Choroid plexus epithelial cell (primary cell): ENCODE measurements at regions not wholly inside any gene's neighbourhood (a gene's known extent, or its start where the extent isn't known, plus 50 kb on each side); places are given as distances from the start of the nearest gene placed in this dataset.
"Not testable (repeated sequence)": the region's sequence is repeated elsewhere in the genome, so short reads cannot be mapped to it uniquely, and the experiment has no call there.

ENCODE experiments used
- DNase-seq: peaks from one replicate; pipeline ENCODE4 v3.0.0-alpha.2; 2010; ENCODE audit warnings: low read depth
- H3K4me3 ChIP-seq: 2 replicates; pipeline ENCODE4 v1.5.1; 2011; ENCODE audit warnings: low read depth, mild to moderate bottlenecking, control low read depth, low read length, moderate library complexity
- CTCF ChIP-seq: conservative IDR thresholded peaks from 2 replicates; pipeline ENCODE4 v1.5.1; 2011; ENCODE audit warnings: low read depth, mild to moderate bottlenecking, control low read depth, inconsistent platforms, low read length, moderate library complexity

- no peak overlapping the region for H3K4me3 ChIP-seq
- no peak for TF ChIP-seq CTCF
- no peak for DNase-seq
Observed at GRCh38 chr16:51987519-51987918, 559.4 kb downstream of the TOX3 start.

GRCh38 chr16:51986717-51987116 lies 560.2 kb downstream of the TOX3 start:
- no peak overlapping the region for H3K4me3 ChIP-seq
- DNase-seq, result no peak
- no peak for TF ChIP-seq CTCF

GRCh38 chr16:51986301-51986700 lies 560.6 kb downstream of the TOX3 start:
- DNase-seq, result no peak
- no peak for TF ChIP-seq CTCF
- H3K4me3 ChIP-seq, result no peak overlapping the region

DNA sequence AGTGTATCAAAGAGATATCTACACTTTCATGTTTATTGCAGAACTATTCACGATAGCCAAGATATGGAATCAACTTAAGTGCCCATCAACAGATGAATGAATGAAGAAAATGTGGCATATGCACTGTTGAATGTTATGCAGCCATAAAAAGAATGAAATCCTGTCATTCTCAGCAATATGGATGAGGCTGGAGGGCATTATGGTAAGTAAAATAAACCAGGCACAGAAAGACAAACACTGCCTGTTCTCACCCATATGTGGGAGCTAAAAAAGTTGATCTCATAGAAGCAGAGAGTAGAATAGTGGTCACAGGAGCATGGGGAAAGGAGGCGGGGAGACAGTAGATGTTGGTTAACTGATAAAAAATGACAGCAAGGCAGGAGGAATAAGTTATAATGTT lies 561.8 kb downstream of the TOX3 start:
- no peak overlapping the region for H3K4me3 ChIP-seq
- no peak for DNase-seq
- TF ChIP-seq CTCF, result no peak

- no peak for TF ChIP-seq CTCF
- DNase-seq, result no peak
- no peak overlapping the region for H3K4me3 ChIP-seq
Observed at GRCh38 chr16:51984395-51984794, 562.5 kb downstream of the TOX3 start.

DNA sequence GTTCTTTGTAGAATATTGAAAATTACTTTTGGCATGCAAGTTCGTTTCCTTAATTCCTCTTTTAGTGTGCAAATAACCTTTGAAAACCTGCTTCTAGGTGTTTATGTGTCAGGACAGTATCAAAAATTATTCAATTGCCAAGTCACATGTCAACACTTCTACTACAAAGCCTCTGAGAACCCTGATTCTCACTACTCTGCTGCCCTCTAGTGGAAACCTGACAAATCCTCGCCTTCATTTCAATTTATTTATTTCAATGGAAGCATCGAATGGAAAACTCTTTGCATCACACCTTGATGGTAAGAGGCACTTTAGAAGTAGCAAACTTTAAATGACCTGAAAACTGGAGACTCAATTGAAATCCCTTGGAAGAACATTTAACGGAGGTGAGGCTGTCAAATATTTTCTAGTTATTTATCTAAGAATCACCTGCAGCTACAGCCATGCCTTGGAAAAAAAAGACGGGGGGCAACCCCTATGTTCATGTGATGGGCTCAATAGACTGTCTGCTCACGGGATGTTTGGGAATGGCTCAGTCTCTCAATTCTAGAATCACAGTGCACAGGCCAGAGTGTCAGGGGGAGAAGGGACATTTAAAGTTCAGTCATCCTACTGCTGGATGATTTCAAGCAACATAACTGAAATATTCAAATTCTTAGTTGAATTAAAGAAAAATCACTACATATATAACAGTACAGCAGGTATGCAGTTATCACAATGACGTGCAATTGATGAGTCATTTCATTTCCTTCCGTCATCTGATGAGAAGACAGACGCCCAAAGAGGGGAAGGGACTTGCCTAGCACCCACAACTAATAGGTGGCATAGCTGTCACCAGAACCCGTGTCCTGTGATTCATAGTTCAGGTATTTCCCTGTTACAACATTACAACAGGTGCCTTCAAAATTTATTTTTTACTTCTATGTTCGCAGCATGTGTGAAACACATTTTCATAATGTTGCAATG lies 563.9 kb downstream of the TOX3 start:
- peak; percentile 86 for DNase-seq
- H3K4me3 ChIP-seq, result no peak overlapping the region
- TF ChIP-seq CTCF, result peak; percentile 78

- H3K4me3 ChIP-seq, result no peak overlapping the region
- no peak for DNase-seq
- TF ChIP-seq CTCF, result no peak
Observed at GRCh38 chr16:51981725-51982124, 565.2 kb downstream of the TOX3 start.

GRCh38 chr16:51977506-51977905 lies 569.4 kb downstream of the TOX3 start:
- DNase-seq, H3K4me3 ChIP-seq: not testable (repeated sequence)
